ENCODE measurements at regions not wholly inside any gene's neighbourhood (a gene's known extent, or its start where the extent isn't known, plus 50 kb on each side); places are given as distances from the start of the nearest gene placed in this dataset.

DNA sequence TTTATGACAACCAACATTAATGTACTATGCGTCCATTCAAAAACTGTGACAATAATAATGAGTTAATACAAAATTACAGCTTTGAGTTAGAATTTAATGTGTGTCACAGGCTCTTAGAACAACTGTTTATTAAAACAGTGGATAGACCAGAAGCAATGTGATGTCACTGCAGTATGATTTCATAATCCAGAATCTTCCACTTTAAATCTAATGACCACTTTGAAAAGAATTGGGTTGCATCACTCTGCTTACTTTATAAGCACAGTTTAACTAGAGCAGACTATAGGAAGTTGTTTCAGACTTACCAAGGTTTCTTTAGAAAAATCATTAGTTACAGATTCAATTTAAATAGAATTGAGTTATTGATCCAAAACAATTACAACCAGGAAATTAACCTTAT is 758.5 kb downstream of the KCTD8 start:
- H3K27me3 ChIP-seq (ENCODE audit: low read depth): no peaks in the 10 kb centered on the region
- intact Hi-C loops (cut with micrococcal nuclease): no loop called here
- TF ChIP-seq, protein P1, sequence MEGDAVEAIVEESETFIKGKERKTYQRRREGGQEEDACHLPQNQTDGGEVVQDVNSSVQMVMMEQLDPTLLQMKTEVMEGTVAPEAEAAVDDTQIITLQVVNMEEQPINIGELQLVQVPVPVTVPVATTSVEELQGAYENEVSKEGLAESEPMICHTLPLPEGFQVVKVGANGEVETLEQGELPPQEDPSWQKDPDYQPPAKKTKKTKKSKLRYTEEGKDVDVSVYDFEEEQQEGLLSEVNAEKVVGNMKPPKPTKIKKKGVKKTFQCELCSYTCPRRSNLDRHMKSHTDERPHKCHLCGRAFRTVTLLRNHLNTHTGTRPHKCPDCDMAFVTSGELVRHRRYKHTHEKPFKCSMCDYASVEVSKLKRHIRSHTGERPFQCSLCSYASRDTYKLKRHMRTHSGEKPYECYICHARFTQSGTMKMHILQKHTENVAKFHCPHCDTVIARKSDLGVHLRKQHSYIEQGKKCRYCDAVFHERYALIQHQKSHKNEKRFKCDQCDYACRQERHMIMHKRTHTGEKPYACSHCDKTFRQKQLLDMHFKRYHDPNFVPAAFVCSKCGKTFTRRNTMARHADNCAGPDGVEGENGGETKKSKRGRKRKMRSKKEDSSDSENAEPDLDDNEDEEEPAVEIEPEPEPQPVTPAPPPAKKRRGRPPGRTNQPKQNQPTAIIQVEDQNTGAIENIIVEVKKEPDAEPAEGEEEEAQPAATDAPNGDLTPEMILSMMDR (IDR thresholded peaks at IDR 0.05; ENCODE audit: borderline replicate concordance): no peak
- H3K36me3 ChIP-seq: no peaks in the 10 kb centered on the region
- H3K4me3 ChIP-seq: no peak overlapping the region
- DNase-seq: no peak
- no peak overlapping the region for H3K27ac ChIP-seq (replicated peaks)
- no peaks in the 10 kb centered on the region for H3K4me1 ChIP-seq
- peaks cover 34% of the 10 kb centered on the region for H3K9me3 ChIP-seq (replicated peaks)

DNA sequence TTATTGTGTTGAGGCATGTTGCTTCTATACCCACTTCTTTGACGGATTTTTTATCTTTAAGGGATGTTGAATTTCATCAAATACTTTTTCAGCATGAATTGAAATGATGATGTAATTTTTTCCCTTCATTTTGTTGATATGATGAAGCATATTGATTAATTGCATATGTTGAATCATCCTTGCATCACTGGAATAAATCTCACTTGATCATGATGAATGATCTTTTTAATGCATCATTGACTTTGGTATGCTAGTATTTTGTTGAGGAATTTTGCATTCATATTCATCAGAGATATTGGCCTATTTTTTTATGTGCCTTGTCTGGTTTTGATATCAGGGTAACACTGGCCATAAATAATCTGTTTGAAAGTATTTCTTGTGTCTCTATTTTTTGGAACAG is 754.7 kb downstream of the KCTD8 start:
- Histone ChIP-seq H3K4me3 (no peak overlapping the region), H3K36me3 (no peaks in the 10 kb centered on the region), H3K9me3 (replicated peaks) (peaks cover 56% of the 10 kb centered on the region), H3K4me1 (no peaks in the 10 kb centered on the region), H3K27ac (replicated peaks) (no peak overlapping the region), H3K27me3 (ENCODE audit: low read depth) (no peaks in the 10 kb centered on the region)
- TF ChIP-seq, protein P1 (IDR thresholded peaks at IDR 0.05; ENCODE audit: borderline replicate concordance): no peak
- no peak for DNase-seq
- intact Hi-C loops (cut with micrococcal nuclease): no loop called here

DNA sequence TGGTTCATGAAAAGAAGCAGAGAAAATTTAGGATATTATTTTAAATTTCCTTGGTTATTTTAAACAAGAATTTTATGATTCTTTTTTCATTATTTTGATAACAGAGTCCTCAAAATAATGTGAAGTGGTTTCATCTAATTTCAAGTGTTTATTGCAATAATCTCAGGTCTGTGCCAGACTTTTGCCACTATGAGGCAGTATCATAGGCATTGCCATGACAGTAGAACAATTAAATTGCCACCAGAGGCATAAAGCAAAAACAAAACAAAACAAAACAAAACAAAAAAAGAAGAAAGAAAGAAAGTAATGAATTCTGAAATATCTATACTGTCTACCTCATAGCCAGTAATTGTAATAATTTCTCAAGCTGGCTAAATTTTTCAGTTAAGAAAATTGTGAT is 739.2 kb downstream of the KCTD8 start:
- Histone ChIP-seq H3K4me1 (no peaks in the 10 kb centered on the region), H3K9me3 (replicated peaks) (peaks cover 23% of the 10 kb centered on the region), H3K4me3 (no peak overlapping the region), H3K27ac (replicated peaks) (no peak overlapping the region), H3K36me3 (no peaks in the 10 kb centered on the region), H3K27me3 (ENCODE audit: low read depth) (no peaks in the 10 kb centered on the region)
- DNase-seq: no peak
- TF ChIP-seq, protein P1 (IDR thresholded peaks at IDR 0.05; ENCODE audit: borderline replicate concordance): no peak
- intact Hi-C loops (cut with micrococcal nuclease): no loop called here

DNA sequence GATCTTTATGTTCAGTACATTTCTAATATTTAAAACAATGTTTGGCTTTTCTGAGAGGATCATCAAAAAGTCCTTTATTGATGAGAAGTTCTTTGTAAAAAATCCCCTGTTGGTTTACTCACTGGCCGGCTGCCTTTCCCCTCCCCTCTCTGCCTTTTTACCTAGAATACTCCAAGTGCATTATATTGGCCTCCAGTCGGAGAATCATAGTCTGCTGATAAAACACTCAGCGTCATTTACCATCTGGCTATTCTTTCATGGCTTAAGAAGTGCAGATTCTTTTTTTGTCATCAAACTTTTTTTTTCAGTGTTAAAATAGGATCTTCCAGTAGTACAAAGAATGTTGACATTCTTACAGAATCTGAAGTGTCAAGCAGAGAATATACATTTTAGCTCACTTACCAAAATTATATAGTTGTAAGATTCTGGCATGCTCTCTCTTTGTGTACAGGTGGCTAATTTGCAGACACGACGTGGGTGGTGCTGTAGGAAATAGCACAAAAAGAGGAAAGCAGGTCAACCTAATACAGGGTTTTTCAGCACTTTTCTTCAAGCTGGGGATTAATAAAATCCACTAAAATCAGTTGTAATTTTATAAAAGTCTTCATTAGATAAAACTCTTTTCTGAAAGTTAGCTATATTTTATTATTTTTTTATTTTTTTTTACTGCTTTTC is 731.8 kb downstream of the KCTD8 start:
- TF ChIP-seq, protein P1 (IDR thresholded peaks at IDR 0.05; ENCODE audit: borderline replicate concordance): no peak

DNA sequence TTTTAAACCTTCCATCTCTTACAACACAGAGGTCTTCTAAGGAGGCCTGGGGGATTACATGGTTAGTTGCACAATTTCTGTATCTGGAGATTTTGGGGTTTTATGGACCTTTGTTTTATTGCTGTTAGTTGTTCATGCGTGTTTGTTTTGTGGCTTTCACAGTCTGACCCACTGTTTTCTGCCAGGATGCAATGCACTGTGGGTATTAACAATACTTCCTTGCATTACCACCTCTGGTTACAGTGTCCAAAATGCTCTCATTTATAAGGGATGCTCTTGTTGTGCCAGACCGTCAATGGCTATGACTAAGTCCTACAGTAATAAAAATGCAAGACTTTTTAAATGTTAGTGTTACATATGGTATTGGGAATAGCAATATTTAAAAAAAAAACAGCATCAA is 730.2 kb downstream of the KCTD8 start:
- intact Hi-C loops (cut with micrococcal nuclease): no loop called here
- Histone ChIP-seq H3K4me3 (no peak overlapping the region), H3K36me3 (no peaks in the 10 kb centered on the region), H3K27me3 (ENCODE audit: low read depth) (no peaks in the 10 kb centered on the region), H3K27ac (replicated peaks) (no peak overlapping the region), H3K9me3 (replicated peaks) (peaks cover 23% of the 10 kb centered on the region), H3K4me1 (no peaks in the 10 kb centered on the region)
- TF ChIP-seq, protein P1 (IDR thresholded peaks at IDR 0.05; ENCODE audit: borderline replicate concordance): no peak
- no peak for DNase-seq

More for the DNA sequence above, 731.8 kb downstream of the KCTD8 start:
- Histone ChIP-seq H3K27ac (replicated peaks) (no peak overlapping the region), H3K4me3 (no peak overlapping the region), H3K27me3 (ENCODE audit: low read depth) (no peaks in the 10 kb centered on the region), H3K36me3 (no peaks in the 10 kb centered on the region), H3K9me3 (replicated peaks) (peaks cover 20% of the 10 kb centered on the region), H3K4me1 (no peaks in the 10 kb centered on the region)
- intact Hi-C loops (cut with micrococcal nuclease): no loop called here
- DNase-seq: no peak

Measured in left ventricle myocardium inferior (tissue), 1 donor.